Activated effector memory CD4-positive, alpha-beta T cell treated with Interleukin-2 at 50 U/mL for 16 hours (primary cell): ENCODE measurements at regions not wholly inside any gene's neighbourhood (a gene's known extent, or its start where the extent isn't known, plus 50 kb on each side); places are given as distances from the start of the nearest gene placed in this dataset.
"Not testable (repeated sequence)": the region's sequence is repeated elsewhere in the genome, so short reads cannot be mapped to it uniquely, and the experiment has no call there.

Experiments
- DNase-seq: peaks from one replicate; pipeline ENCODE4 v3.0.0-alpha.2; 2020

GRCh38 chr5:1961952-1962595 lies 79.3 kb upstream of the IRX4 start:
- DNase-seq: no peak

GRCh38 chr5:1961304-1961946 lies 78.7 kb upstream of the IRX4 start:
- no peak for DNase-seq

- no peak for DNase-seq
Observed at GRCh38 chr5:1960595-1961303, 78.0 kb upstream of the IRX4 start.

GRCh38 chr5:1959725-1960581 lies 77.2 kb upstream of the IRX4 start:
- DNase-seq: no peak

GRCh38 chr5:1959231-1959630 lies 76.5 kb upstream of the IRX4 start:
- DNase-seq: no peak

- no peak for DNase-seq
Observed at GRCh38 chr5:1958211-1959010, 75.7 kb upstream of the IRX4 start.

- DNase-seq: no peak
Observed at GRCh38 chr5:1955586-1955985, 72.9 kb upstream of the IRX4 start.

GRCh38 chr5:1953710-1954109 lies 71.0 kb upstream of the IRX4 start:
- DNase-seq: not testable (repeated sequence)

- no peak for DNase-seq
Observed at GRCh38 chr5:1952444-1953099, 69.8 kb upstream of the IRX4 start.

- no peak for DNase-seq
Observed at GRCh38 chr5:1952021-1952420, 69.3 kb upstream of the IRX4 start.

- no peak for DNase-seq
Observed at GRCh38 chr5:1951165-1951816, 68.6 kb upstream of the IRX4 start.

GRCh38 chr5:1950708-1951103 lies 68.0 kb upstream of the IRX4 start:
- no peak for DNase-seq

- no peak for DNase-seq
Observed at GRCh38 chr5:1950096-1950707, 67.5 kb upstream of the IRX4 start.

- no peak for DNase-seq
Observed at GRCh38 chr5:1949253-1949652, 66.5 kb upstream of the IRX4 start.

GRCh38 chr5:1948663-1949191 lies 66.0 kb upstream of the IRX4 start:
- DNase-seq: no peak

- DNase-seq: no peak
Observed at GRCh38 chr5:1948111-1948510, 65.4 kb upstream of the IRX4 start.

- DNase-seq: no peak
Observed at GRCh38 chr5:1946776-1947175, 64.1 kb upstream of the IRX4 start.

- no peak for DNase-seq
Observed at GRCh38 chr5:1946122-1946677, 63.5 kb upstream of the IRX4 start.

GRCh38 chr5:1945606-1946005 lies 62.9 kb upstream of the IRX4 start:
- no peak for DNase-seq

- no peak for DNase-seq
Observed at GRCh38 chr5:1944408-1944807, 61.7 kb upstream of the IRX4 start.
